Hepatocyte (in vitro differentiated cells): ENCODE measurements at regions not wholly inside any gene's neighbourhood (a gene's known extent, or its start where the extent isn't known, plus 50 kb on each side); places are given as distances from the start of the nearest gene placed in this dataset.

Experiments
- DNase-seq: peaks from one replicate; pipeline ENCODE4 v3.0.0-alpha.2; 2016; ENCODE audit warnings: low spot score
- H2AFZ ChIP-seq: fragments of 200-600 bp; sonication (generic); 2 replicates; pipeline ENCODE4 v1.6.0; 2016; ENCODE audit warnings: antibody characterized with exemption, mild to moderate bottlenecking
- H3K27ac ChIP-seq: fragments of 200-600 bp; sonication (generic); 2 replicates; pipeline ENCODE4 v1.5.1; 2016; ENCODE audit warnings: mild to moderate bottlenecking
- H3K27me3 ChIP-seq: fragments of 200-600 bp; sonication (generic); 2 replicates; pipeline ENCODE4 v1.6.1; 2016
- H3K36me3 ChIP-seq: fragments of 200-600 bp; sonication (generic); replicated peaks from 2 replicates; pipeline ENCODE4 v1.5.1; 2016; ENCODE audit warnings: low read depth; ENCODE audit not compliant: insufficient read depth
- H3K4me1 ChIP-seq: fragments of 200-600 bp; sonication (generic); 2 replicates; pipeline ENCODE4 v1.5.1; 2016; ENCODE audit warnings: mild to moderate bottlenecking, moderate library complexity; ENCODE audit not compliant: insufficient read depth
- H3K4me2 ChIP-seq: fragments of 200-600 bp; sonication (generic); 2 replicates; pipeline ENCODE4 v1.6.0; 2016
- H3K4me3 ChIP-seq: fragments of 200-600 bp; sonication (generic); 2 replicates; pipeline ENCODE4 v1.5.1; 2016; ENCODE audit warnings: mild to moderate bottlenecking
- H3K79me2 ChIP-seq: fragments of 200-600 bp; sonication (generic); 2 replicates; pipeline ENCODE4 v1.6.0; 2017; ENCODE audit warnings: mild to moderate bottlenecking
- H3K9me2 ChIP-seq: fragments of 200-600 bp; sonication (generic); replicated peaks from 2 replicates; pipeline ENCODE4 v1.6.0; 2017; ENCODE audit warnings: mild to moderate bottlenecking; ENCODE audit not compliant: insufficient read depth
- H3K9me3 ChIP-seq: fragments of 200-600 bp; sonication (generic); 2 replicates; pipeline ENCODE4 v1.5.1; 2016; ENCODE audit warnings: low read depth, mild to moderate bottlenecking
- H4K20me1 ChIP-seq: fragments of 200-600 bp; sonication (generic); 2 replicates; pipeline ENCODE4 v1.6.0; 2016; ENCODE audit warnings: mild to moderate bottlenecking; ENCODE audit not compliant: insufficient read depth, poor library complexity, severe bottlenecking
- EZH2 ChIP-seq: fragments of 200-600 bp; sonication (generic); IDR thresholded peaks from 2 replicates; pipeline ENCODE4 v1.6.1; 2016; ENCODE audit warnings: antibody characterized with exemption, mild to moderate bottlenecking, borderline replicate concordance
- EZH2phosphoT487 ChIP-seq: fragments of 200-600 bp; sonication (generic); IDR thresholded peaks from one replicate; pipeline ENCODE4 v1.6.1; 2018; ENCODE audit warnings: antibody characterized with exemption, mild to moderate bottlenecking, low read depth, moderate library complexity; ENCODE audit not compliant: unreplicated experiment, severe bottlenecking
- WGBS: methylation state at CpG from one replicate; pipeline ENCODE4 v1.1.6; 2016; ENCODE audit warnings: low lambda C conversion rate; ENCODE audit errors: missing lambda C conversion rate; 5-methylcytosine and 5-hydroxymethylcytosine counted together
- TF ChIP-seq, protein P1 (sequence below): fragments of 200-600 bp; sonication (generic); IDR thresholded peaks from 2 replicates; pipeline ENCODE4 v1.5.1; 2016; ENCODE audit warnings: antibody characterized with exemption, mild to moderate bottlenecking; ENCODE audit not compliant: poor library complexity

DNA sequence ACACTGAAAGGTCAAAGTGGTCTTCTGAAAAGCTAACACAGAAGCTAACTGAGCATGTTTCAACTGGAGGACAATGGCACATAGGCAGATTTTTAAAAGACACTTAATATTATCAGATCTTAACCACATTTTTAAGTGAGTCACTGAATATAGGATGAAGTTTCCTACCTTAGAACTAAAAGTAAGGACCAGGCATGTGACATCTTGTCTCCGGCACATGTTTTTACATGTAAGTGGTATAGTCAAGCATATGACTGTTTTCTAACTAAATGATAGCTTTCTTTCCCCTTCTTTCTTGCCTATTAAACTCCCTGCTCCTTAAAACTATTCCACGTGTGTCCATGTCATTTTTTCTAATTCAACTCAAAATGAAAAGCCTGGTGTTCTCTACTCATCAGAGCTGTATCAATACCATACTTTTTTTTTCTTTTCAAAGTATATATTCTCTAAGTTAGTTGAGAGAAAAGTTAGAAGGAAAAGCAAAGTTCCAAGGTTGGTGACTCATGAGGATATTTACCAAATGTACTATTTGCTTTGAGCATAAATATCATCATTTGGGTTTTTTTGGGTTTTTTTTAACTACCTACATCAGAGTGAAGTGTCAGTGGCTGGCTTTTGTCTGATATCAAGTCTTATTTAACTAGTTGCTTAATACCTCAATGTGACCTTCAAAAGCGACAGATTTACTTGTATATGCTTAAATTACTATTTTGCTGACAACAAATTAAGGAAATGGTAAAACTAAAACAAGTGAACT, 127.5 kb downstream of the CRPPA start:
- Histone ChIP-seq H3K36me3 (no peaks in the 10 kb centered on the region), H3K27ac (no peak overlapping the region), H3K4me1 (no peaks in the 10 kb centered on the region), H3K79me2 (no peaks in the 10 kb centered on the region), H3K9me3 (no peaks in the 10 kb centered on the region), H3K27me3 (no peaks in the 10 kb centered on the region), H3K9me2 (no peaks in the 10 kb centered on the region), H2AFZ (no peak overlapping the region), H3K4me2 (no peak overlapping the region), H3K4me3 (no peak overlapping the region), H4K20me1 (no peaks in the 10 kb centered on the region)
- 88% methylated on average over 3 of the region's 3 CpGs for WGBS
- DNase-seq = no peak
- TF ChIP-seq, protein P1, sequence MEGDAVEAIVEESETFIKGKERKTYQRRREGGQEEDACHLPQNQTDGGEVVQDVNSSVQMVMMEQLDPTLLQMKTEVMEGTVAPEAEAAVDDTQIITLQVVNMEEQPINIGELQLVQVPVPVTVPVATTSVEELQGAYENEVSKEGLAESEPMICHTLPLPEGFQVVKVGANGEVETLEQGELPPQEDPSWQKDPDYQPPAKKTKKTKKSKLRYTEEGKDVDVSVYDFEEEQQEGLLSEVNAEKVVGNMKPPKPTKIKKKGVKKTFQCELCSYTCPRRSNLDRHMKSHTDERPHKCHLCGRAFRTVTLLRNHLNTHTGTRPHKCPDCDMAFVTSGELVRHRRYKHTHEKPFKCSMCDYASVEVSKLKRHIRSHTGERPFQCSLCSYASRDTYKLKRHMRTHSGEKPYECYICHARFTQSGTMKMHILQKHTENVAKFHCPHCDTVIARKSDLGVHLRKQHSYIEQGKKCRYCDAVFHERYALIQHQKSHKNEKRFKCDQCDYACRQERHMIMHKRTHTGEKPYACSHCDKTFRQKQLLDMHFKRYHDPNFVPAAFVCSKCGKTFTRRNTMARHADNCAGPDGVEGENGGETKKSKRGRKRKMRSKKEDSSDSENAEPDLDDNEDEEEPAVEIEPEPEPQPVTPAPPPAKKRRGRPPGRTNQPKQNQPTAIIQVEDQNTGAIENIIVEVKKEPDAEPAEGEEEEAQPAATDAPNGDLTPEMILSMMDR = no peak
- no peak for TF ChIP-seq EZH2
- TF ChIP-seq EZH2phosphoT487 = no peak

GRCh38 chr7:16284581-16284980, 136.8 kb downstream of the CRPPA start:
- WGBS = 67% methylated on average over 4 of the region's 4 CpGs
- no peak overlapping the region for H3K4me3 ChIP-seq
- H4K20me1 ChIP-seq = no peaks in the 10 kb centered on the region
- H3K79me2 ChIP-seq = no peaks in the 10 kb centered on the region
- no peaks in the 10 kb centered on the region for H3K27me3 ChIP-seq
- DNase-seq = no peak
- TF ChIP-seq EZH2phosphoT487 = no peak
- TF ChIP-seq, protein P1 = no peak
- H3K9me3 ChIP-seq = no peaks in the 10 kb centered on the region
- H3K4me1 ChIP-seq = no peaks in the 10 kb centered on the region
- no peak overlapping the region for H2AFZ ChIP-seq
- no peaks in the 10 kb centered on the region for H3K9me2 ChIP-seq
- H3K36me3 ChIP-seq = no peaks in the 10 kb centered on the region
- H3K27ac ChIP-seq = no peak overlapping the region
- no peak overlapping the region for H3K4me2 ChIP-seq

GRCh38 chr7:16278167-16278787, 143.1 kb downstream of the CRPPA start:
- 92% methylated on average over 1 of the region's 1 CpG for WGBS

More at GRCh38 chr7:16278167-16278787, 143.1 kb downstream of the CRPPA start:
- Histone ChIP-seq H3K79me2 (no peaks in the 10 kb centered on the region), H3K4me3 (no peak overlapping the region), H3K4me1 (no peaks in the 10 kb centered on the region), H4K20me1 (no peaks in the 10 kb centered on the region), H3K4me2 (no peak overlapping the region), H3K27ac (peak overlapping the region; percentile 17), H2AFZ (no peak overlapping the region), H3K36me3 (no peaks in the 10 kb centered on the region), H3K9me3 (no peaks in the 10 kb centered on the region), H3K27me3 (no peaks in the 10 kb centered on the region), H3K9me2 (no peaks in the 10 kb centered on the region)
- TF ChIP-seq EZH2phosphoT487 (no peak), EZH2 (no peak)
- TF ChIP-seq, protein P1 = no peak
- no peak for DNase-seq
